ENCODE measurements at regions not wholly inside any gene's neighbourhood (a gene's known extent, or its start where the extent isn't known, plus 50 kb on each side); places are given as distances from the start of the nearest gene placed in this dataset.

- TF ChIP-seq ZNF133 (CRISPR knock-in tag; IDR thresholded peaks at IDR 0.05) (no peak), CTCFL (IDR thresholded peaks at IDR 0.05; ENCODE audit: borderline replicate concordance, insufficient read depth, low read depth, low read length, poor library complexity, severe bottlenecking) (no peak), POLR2AphosphoS2 (IDR thresholded peaks at IDR 0.05; ENCODE audit: low read length) (no peak), EZH2 (IDR thresholded peaks at IDR 0.05; ENCODE audit: borderline replicate concordance, low read depth, low read length) (no peak), MAZ (CRISPR knock-in tag; conservative IDR thresholded peaks at IDR 0.05 in 1 of 2, IDR thresholded peaks at IDR 0.05 in 1 of 2) (peak in 1 of 2 experiments; percentile 52; a peak in 2 of 4 replicates), ATF1 (CRISPR knock-in tag; IDR thresholded peaks at IDR 0.05) (no peak), ATF1 (tag; IDR thresholded peaks at IDR 0.05) (peak; percentile 39; the same call in 1 of the 2 replicates), ARID2 (IDR thresholded peaks at IDR 0.05) (no peak), ZNF449 (CRISPR knock-in tag; IDR thresholded peaks at IDR 0.05) (no peak), HDAC6 (IDR thresholded peaks at IDR 0.05; ENCODE audit: low read depth, low read length) (no peak), TBP (optimal IDR thresholded peaks at IDR 0.05; ENCODE audit: low read depth, low read length) (no peak), NFRKB (IDR thresholded peaks at IDR 0.05; ENCODE audit: low read depth) (0 out of 2 replicates have a peak, but pooled peaks have one; percentile 13), DIDO1 (tag; IDR thresholded peaks at IDR 0.05; ENCODE audit: low read depth) (no peak), CTCF (IDR thresholded peaks at IDR 0.05 in 2 of 3, conservative IDR thresholded peaks at IDR 0.05 in 1 of 3; ENCODE audit: insufficient read depth in 2 of 3, low read depth in 1 of 3, low read length in 3 of 3) (no peak), ZBTB33 (CRISPR knock-in tag; IDR thresholded peaks at IDR 0.05) (no peak)
Observed at GRCh38 chr6:106829451-106829850, 145.1 kb downstream of the CD24 start.

All from K562 (cell line).